HL-60 (cell line): ENCODE measurements at regions not wholly inside any gene's neighbourhood (a gene's known extent, or its start where the extent isn't known, plus 50 kb on each side); places are given as distances from the start of the nearest gene placed in this dataset.

ENCODE experiments used
- DNase-seq, 2 experiments: peaks; one replicate each; pipeline ENCODE4 v3.0.0-alpha.2; 2010 to 2020; ENCODE audit warnings: low read depth in 1 of 2, low spot score in 1 of 2
- H3K27ac ChIP-seq: fragments of 250-450 bp; sonication (Bioruptor Pico); replicated peaks from 2 replicates; pipeline ENCODE4 v1.5.1; 2020; ENCODE audit warnings: mild to moderate bottlenecking, moderate library complexity
- H3K27me3 ChIP-seq: fragments of 250-450 bp; sonication (Bioruptor Pico); 2 replicates; pipeline ENCODE4 v1.5.1; 2021; ENCODE audit warnings: mild to moderate bottlenecking, moderate library complexity; ENCODE audit not compliant: insufficient read depth, poor library complexity, severe bottlenecking
- H3K4me3 ChIP-seq: replicated peaks from 2 replicates; pipeline ENCODE4 v1.5.1; 2011; ENCODE audit warnings: mild to moderate bottlenecking, control low read depth, low read length; ENCODE audit not compliant: insufficient read depth
- GABPA ChIP-seq: IDR thresholded peaks from 2 replicates; pipeline ENCODE4 v1.6.1; 2012; ENCODE audit warnings: low read depth
- POLR2AphosphoS5 ChIP-seq: IDR thresholded peaks from 2 replicates; pipeline ENCODE4 v1.6.1; 2012; ENCODE audit warnings: low read depth
- SPI1 ChIP-seq: IDR thresholded peaks from 2 replicates; pipeline ENCODE4 v1.6.1; 2012; ENCODE audit warnings: low read depth, mild to moderate bottlenecking, borderline replicate concordance
- TF ChIP-seq, protein P1 (sequence below): IDR thresholded peaks from 2 replicates; pipeline ENCODE4 v1.6.1; 2012; ENCODE audit warnings: low read depth; ENCODE audit not compliant: insufficient replicate concordance
- TF ChIP-seq, protein P2 (sequence below): IDR thresholded peaks from one replicate; pipeline ENCODE4 v1.5.1; 2011; ENCODE audit warnings: low read length, control low read depth, inconsistent platforms; ENCODE audit not compliant: insufficient read depth

DNA sequence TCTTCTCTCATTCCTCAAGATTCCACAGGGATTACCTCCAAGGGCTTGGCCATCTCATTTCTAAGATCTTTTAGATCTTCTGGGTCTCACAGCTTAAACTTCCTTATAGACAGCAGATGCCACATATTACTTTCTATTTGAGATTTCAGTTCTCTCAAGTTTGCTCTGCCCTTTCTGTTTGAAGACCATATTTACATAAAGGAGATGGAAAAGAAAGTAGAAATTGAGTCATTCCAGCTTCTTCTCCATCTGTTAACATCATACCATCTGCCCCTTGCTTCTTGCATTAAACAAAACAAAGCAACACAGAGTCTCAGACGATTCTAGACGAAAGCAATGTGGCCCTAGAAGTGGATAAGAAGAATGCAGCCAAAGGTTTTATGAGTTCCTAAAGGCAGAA is 203.4 kb downstream of the TTLL2 start:
- Histone ChIP-seq H3K27me3 (peaks cover 6% of the 10 kb centered on the region), H3K4me3 (no peak overlapping the region), H3K27ac (no peak overlapping the region)
- no peak for TF ChIP-seq GABPA
- TF ChIP-seq SPI1: no peak
- TF ChIP-seq, protein P1, sequence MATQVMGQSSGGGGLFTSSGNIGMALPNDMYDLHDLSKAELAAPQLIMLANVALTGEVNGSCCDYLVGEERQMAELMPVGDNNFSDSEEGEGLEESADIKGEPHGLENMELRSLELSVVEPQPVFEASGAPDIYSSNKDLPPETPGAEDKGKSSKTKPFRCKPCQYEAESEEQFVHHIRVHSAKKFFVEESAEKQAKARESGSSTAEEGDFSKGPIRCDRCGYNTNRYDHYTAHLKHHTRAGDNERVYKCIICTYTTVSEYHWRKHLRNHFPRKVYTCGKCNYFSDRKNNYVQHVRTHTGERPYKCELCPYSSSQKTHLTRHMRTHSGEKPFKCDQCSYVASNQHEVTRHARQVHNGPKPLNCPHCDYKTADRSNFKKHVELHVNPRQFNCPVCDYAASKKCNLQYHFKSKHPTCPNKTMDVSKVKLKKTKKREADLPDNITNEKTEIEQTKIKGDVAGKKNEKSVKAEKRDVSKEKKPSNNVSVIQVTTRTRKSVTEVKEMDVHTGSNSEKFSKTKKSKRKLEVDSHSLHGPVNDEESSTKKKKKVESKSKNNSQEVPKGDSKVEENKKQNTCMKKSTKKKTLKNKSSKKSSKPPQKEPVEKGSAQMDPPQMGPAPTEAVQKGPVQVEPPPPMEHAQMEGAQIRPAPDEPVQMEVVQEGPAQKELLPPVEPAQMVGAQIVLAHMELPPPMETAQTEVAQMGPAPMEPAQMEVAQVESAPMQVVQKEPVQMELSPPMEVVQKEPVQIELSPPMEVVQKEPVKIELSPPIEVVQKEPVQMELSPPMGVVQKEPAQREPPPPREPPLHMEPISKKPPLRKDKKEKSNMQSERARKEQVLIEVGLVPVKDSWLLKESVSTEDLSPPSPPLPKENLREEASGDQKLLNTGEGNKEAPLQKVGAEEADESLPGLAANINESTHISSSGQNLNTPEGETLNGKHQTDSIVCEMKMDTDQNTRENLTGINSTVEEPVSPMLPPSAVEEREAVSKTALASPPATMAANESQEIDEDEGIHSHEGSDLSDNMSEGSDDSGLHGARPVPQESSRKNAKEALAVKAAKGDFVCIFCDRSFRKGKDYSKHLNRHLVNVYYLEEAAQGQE: no peak
- TF ChIP-seq POLR2AphosphoS5: no peak
- TF ChIP-seq, protein P2, sequence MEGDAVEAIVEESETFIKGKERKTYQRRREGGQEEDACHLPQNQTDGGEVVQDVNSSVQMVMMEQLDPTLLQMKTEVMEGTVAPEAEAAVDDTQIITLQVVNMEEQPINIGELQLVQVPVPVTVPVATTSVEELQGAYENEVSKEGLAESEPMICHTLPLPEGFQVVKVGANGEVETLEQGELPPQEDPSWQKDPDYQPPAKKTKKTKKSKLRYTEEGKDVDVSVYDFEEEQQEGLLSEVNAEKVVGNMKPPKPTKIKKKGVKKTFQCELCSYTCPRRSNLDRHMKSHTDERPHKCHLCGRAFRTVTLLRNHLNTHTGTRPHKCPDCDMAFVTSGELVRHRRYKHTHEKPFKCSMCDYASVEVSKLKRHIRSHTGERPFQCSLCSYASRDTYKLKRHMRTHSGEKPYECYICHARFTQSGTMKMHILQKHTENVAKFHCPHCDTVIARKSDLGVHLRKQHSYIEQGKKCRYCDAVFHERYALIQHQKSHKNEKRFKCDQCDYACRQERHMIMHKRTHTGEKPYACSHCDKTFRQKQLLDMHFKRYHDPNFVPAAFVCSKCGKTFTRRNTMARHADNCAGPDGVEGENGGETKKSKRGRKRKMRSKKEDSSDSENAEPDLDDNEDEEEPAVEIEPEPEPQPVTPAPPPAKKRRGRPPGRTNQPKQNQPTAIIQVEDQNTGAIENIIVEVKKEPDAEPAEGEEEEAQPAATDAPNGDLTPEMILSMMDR: no peak
- no peak for DNase-seq

DNA sequence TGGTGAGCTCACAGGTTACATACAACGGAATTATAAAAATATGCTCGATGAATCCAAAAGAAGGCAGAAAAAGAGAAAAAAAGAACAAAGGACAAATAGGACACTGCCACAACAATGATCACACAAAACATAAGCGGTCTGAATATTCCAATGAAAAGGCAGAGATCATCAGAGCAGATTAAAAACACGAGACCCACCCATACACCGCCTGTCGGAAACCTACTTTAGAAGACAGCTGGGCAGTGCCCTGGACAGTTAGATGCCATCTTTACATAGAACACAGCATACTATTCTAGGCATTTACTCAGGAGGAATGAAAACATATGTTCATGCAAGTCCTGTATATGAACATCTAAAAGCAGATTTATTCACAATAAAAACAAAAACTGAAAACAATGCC is 204.1 kb downstream of the TTLL2 start:
- TF ChIP-seq GABPA (no peak), POLR2AphosphoS5 (no peak), SPI1 (no peak)
- TF ChIP-seq, protein P1: no peak
- TF ChIP-seq, protein P2: no peak

DNA sequence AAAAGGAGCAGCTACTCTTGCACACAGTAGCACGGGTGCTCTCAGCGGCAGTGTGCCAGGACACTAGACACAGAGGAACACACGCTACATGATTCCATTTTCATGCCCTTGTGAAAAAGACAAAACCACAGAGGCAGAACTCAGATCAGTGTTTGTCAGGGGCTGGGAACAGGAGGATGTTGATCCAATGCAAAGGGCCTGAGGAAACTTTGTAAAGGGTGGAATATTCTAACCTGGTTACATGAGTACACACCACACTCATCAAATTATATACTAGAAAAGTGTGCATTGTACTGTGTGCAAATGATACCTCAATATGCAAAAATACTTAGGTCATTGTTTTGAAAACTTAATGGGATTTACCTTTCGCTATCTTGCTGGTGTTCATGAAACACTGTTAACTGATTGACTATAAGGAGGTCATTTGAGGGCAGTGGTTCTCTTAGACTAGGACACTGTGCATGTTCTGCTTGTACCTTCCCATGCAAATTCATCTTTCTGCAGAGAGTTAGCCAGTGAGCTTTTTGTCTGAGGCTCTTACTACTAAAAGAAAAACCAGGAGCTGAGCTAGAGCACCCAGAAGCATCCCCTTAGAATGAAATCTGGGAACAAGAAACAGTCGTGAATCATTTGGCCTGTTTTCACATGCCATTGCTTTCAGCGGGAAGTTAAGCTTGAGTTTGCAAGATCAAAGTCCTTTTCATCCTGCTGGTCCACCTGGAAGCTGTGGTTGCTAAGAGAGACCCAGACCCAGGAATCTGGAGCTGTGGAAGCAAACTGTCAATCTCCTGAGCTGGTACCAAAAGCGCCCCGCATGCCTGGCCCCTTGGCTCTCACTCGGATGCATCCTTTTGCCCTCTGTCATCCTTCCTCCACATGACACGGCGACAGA is 204.8 kb downstream of the TTLL2 start:
- TF ChIP-seq GABPA (no peak), POLR2AphosphoS5 (no peak), SPI1 (no peak)
- TF ChIP-seq, protein P2: no peak
- TF ChIP-seq, protein P1: no peak
- Histone ChIP-seq H3K4me3 (no peak overlapping the region), H3K27ac (no peak overlapping the region), H3K27me3 (peaks cover 6% of the 10 kb centered on the region)
- DNase-seq: no peak

More for the DNA sequence above, 204.1 kb downstream of the TTLL2 start:
- Histone ChIP-seq H3K4me3 (no peak overlapping the region), H3K27me3 (peaks cover 6% of the 10 kb centered on the region), H3K27ac (no peak overlapping the region)
- DNase-seq: no peak
